ENCODE measurements at regions not wholly inside any gene's neighbourhood (a gene's known extent, or its start where the extent isn't known, plus 50 kb on each side); places are given as distances from the start of the nearest gene placed in this dataset.

- TF ChIP-seq CTCF (IDR thresholded peaks at IDR 0.05; ENCODE audit: insufficient read depth, low read depth, low read length) (no peak), EZH2 (IDR thresholded peaks at IDR 0.05; ENCODE audit: insufficient read depth, low read length) (no peak)
Observed at GRCh38 chr19:30207357-30207756, 164.8 kb upstream of the ZNF536 start.
